Stomach (tissue), 4 donors: ENCODE measurements at regions not wholly inside any gene's neighbourhood (a gene's known extent, or its start where the extent isn't known, plus 50 kb on each side); places are given as distances from the start of the nearest gene placed in this dataset.

Source experiments
- CTCF ChIP-seq, 7 experiments: fragments of 450-650 bp in 4 of 7; fragments of 200-600 bp in 3 of 7; sonication (generic) in 3 of 7; IDR thresholded peaks; one replicate each; pipeline ENCODE4 v1.5.1; 2016 to 2019; ENCODE audit warnings: antibody characterized with exemption in 7 of 7, control low read depth in 2 of 7, mild to moderate bottlenecking in 1 of 7
- EP300 ChIP-seq: sonication (generic); formaldehyde crosslinking; IDR thresholded peaks from one replicate; pipeline ENCODE4 v1.6.1; 2017; ENCODE audit warnings: antibody characterized with exemption
- POLR2A ChIP-seq, 4 donors: fragments of 450-650 bp; IDR thresholded peaks; one replicate each; pipeline ENCODE4 v1.6.1; 2016; ENCODE audit warnings: antibody characterized with exemption in 4 of 4, control low read depth in 2 of 4, mild to moderate bottlenecking in 1 of 4, moderate library complexity in 1 of 4
- POLR2AphosphoS5 ChIP-seq, 3 donors: sonication (generic); formaldehyde crosslinking; IDR thresholded peaks; one replicate each; pipeline ENCODE4 v1.6.1; 2016; ENCODE audit warnings: antibody characterized with exemption in 3 of 3

GRCh38 chr7:132069306-132069705, 507.0 kb downstream of the PLXNA4 start:
- no peak for TF ChIP-seq CTCF (IDR thresholded peaks at IDR 0.05)
- no peak for TF ChIP-seq EP300
- TF ChIP-seq POLR2A (IDR thresholded peaks at IDR 0.05), result no peak
- TF ChIP-seq POLR2AphosphoS5 (IDR thresholded peaks at IDR 0.05), result no peak
